Kidney epithelial cell (primary cell): ENCODE measurements at regions not wholly inside any gene's neighbourhood (a gene's known extent, or its start where the extent isn't known, plus 50 kb on each side); places are given as distances from the start of the nearest gene placed in this dataset.

ENCODE experiments used
- DNase-seq: peaks from one replicate; pipeline ENCODE4 v3.0.0-alpha.2; 2010; ENCODE audit warnings: low read depth
- H3K27me3 ChIP-seq: 2 replicates; pipeline ENCODE4 v1.6.0; 2011; ENCODE audit warnings: low read length; ENCODE audit not compliant: control insufficient read depth, insufficient read depth
- H3K36me3 ChIP-seq: 2 replicates; pipeline ENCODE4 v1.5.1; 2011; ENCODE audit warnings: low read length; ENCODE audit not compliant: control insufficient read depth, insufficient read depth
- H3K4me3 ChIP-seq: 2 replicates; pipeline ENCODE4 v1.5.1; 2011; ENCODE audit warnings: low read depth, mild to moderate bottlenecking, control low read depth, low read length
- TF ChIP-seq, protein P1 (sequence below): IDR thresholded peaks from 2 replicates; pipeline ENCODE4 v1.5.1; 2011; ENCODE audit warnings: mild to moderate bottlenecking, moderate library complexity, low read length, control low read depth, inconsistent platforms; ENCODE audit not compliant: insufficient read depth, poor library complexity, severe bottlenecking

GRCh38 chr11:88013508-88014065 is 161.7 kb downstream of the RAB38 start:
- Histone ChIP-seq H3K36me3 (no peaks in the 10 kb centered on the region), H3K4me3 (no peak overlapping the region), H3K27me3 (no peaks in the 10 kb centered on the region)
- DNase-seq, result no peak
- TF ChIP-seq, protein P1, sequence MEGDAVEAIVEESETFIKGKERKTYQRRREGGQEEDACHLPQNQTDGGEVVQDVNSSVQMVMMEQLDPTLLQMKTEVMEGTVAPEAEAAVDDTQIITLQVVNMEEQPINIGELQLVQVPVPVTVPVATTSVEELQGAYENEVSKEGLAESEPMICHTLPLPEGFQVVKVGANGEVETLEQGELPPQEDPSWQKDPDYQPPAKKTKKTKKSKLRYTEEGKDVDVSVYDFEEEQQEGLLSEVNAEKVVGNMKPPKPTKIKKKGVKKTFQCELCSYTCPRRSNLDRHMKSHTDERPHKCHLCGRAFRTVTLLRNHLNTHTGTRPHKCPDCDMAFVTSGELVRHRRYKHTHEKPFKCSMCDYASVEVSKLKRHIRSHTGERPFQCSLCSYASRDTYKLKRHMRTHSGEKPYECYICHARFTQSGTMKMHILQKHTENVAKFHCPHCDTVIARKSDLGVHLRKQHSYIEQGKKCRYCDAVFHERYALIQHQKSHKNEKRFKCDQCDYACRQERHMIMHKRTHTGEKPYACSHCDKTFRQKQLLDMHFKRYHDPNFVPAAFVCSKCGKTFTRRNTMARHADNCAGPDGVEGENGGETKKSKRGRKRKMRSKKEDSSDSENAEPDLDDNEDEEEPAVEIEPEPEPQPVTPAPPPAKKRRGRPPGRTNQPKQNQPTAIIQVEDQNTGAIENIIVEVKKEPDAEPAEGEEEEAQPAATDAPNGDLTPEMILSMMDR, result no peak

- H3K27me3 ChIP-seq, result no peaks in the 10 kb centered on the region
Measured at GRCh38 chr11:88012456-88012855, 162.8 kb downstream of the RAB38 start.

GRCh38 chr11:87976009-87976408 is 199.2 kb downstream of the RAB38 start:
- TF ChIP-seq, protein P1, result no peak
- H3K36me3 ChIP-seq, result no peaks in the 10 kb centered on the region
- DNase-seq, result no peak
- H3K4me3 ChIP-seq, result no peak overlapping the region
- H3K27me3 ChIP-seq, result no peaks in the 10 kb centered on the region

More at GRCh38 chr11:88012456-88012855, 162.8 kb downstream of the RAB38 start:
- Histone ChIP-seq H3K36me3 (no peaks in the 10 kb centered on the region), H3K4me3 (no peak overlapping the region)
- TF ChIP-seq, protein P1, result no peak
- no peak for DNase-seq

DNA sequence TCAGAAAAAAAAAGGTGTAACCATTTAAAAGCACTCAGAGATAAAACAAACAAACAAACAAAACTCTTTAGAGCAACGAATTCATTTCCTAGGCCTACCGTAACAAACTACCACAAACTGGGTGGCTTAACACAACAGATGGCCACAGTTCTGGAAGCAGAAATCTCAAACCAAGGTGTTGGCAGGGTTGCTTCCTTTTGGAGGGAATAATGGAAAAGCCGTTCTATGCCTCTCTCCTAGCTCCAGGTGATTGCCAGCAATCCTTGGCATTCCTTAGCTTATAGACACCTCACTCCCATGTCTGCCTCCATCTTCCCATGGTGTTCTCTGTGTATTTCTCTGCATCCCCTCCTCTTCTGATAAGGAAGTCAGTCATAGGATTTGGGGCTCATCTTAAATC is 200.4 kb downstream of the RAB38 start:
- TF ChIP-seq, protein P1, result no peak
- Histone ChIP-seq H3K4me3 (no peak overlapping the region), H3K36me3 (no peaks in the 10 kb centered on the region), H3K27me3 (no peaks in the 10 kb centered on the region)
- DNase-seq, result no peak

DNA sequence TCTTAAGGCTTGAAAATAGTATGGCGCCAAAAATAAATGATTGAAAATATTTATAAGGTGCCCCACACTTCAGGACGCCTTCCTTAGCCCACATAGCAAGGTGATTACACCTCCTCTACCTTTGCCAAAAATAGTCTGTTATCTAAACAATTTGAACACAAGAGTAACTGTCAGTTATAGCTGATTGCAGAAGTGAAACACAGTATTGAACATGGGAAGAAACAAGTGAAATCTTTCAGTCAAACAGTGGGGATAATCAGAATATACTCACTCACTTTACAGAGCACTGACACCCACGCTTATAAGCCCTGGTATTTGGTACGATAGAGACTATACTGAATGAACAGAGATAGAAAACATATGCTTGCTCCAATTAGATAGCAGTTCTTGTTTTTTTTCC is 203.1 kb downstream of the RAB38 start:
- H3K4me3 ChIP-seq, result no peak overlapping the region
- TF ChIP-seq, protein P1, result no peak
- no peaks in the 10 kb centered on the region for H3K27me3 ChIP-seq
- H3K36me3 ChIP-seq, result no peaks in the 10 kb centered on the region
- DNase-seq, result no peak

DNA sequence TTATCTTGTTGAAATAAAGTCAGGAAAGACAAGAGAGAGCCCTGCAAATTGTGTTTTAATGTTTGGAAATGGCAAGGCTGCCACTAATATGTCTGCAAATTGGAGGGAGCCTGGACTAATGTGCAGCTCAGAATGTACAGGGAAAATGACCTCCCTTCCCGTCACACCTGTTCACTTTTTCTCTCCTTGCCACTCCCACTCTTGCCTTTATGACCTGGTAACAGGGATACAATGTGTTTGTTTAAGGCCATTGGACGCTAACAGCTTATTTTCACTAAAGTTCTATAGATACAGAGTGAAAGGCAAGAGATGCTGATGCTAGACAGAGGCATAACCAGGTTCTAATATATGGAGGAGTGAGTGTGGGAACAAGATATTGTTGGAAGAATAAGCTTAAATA is 203.9 kb downstream of the RAB38 start:
- H3K27me3 ChIP-seq, result no peaks in the 10 kb centered on the region
- no peak overlapping the region for H3K4me3 ChIP-seq
- DNase-seq, result no peak
- no peaks in the 10 kb centered on the region for H3K36me3 ChIP-seq
- TF ChIP-seq, protein P1, result no peak
